Stimulated activated CD8-positive, alpha-beta memory T cell treated with anti-CD3 and anti-CD28 coated beads, Interleukin-7, amount 100 ng/mL, for 24 hours (primary cell): ENCODE measurements at regions not wholly inside any gene's neighbourhood (a gene's known extent, or its start where the extent isn't known, plus 50 kb on each side); places are given as distances from the start of the nearest gene placed in this dataset.

Source experiments
- DNase-seq: peaks from one replicate; pipeline ENCODE4 v3.0.0-alpha.2; 2020; ENCODE audit warnings: low read depth

- no peak for DNase-seq
These were observed 802.5 kb upstream of the B3GALT2 start for GRCh38 chr1:193988885-193989284.

GRCh38 chr1:193979219-193979618, 792.8 kb upstream of the B3GALT2 start:
- no peak for DNase-seq

- no peak for DNase-seq
These were observed 787.9 kb upstream of the B3GALT2 start for GRCh38 chr1:193974286-193974798.

GRCh38 chr1:193973428-193973827, 787.0 kb upstream of the B3GALT2 start:
- no peak for DNase-seq

GRCh38 chr1:193971595-193971994, 785.2 kb upstream of the B3GALT2 start:
- DNase-seq = no peak

- DNase-seq = no peak
These were observed 774.1 kb upstream of the B3GALT2 start for GRCh38 chr1:193960499-193960898.

- DNase-seq = no peak
These were observed 773.6 kb upstream of the B3GALT2 start for GRCh38 chr1:193960040-193960439.

GRCh38 chr1:193957556-193958095, 771.2 kb upstream of the B3GALT2 start:
- DNase-seq = no peak

- DNase-seq = no peak
These were observed 766.5 kb upstream of the B3GALT2 start for GRCh38 chr1:193952778-193953374.

GRCh38 chr1:193951984-193952383, 765.6 kb upstream of the B3GALT2 start:
- no peak for DNase-seq

GRCh38 chr1:193944454-193944853, 758.0 kb upstream of the B3GALT2 start:
- no peak for DNase-seq

GRCh38 chr1:193940176-193940575, 753.8 kb upstream of the B3GALT2 start:
- DNase-seq = no peak

- no peak for DNase-seq
These were observed 753.2 kb upstream of the B3GALT2 start for GRCh38 chr1:193939585-193939984.

- no peak for DNase-seq
These were observed 750.9 kb upstream of the B3GALT2 start for GRCh38 chr1:193937308-193937707.

- DNase-seq = no peak
These were observed 746.6 kb upstream of the B3GALT2 start for GRCh38 chr1:193932979-193933378.

- DNase-seq = no peak
These were observed 744.9 kb upstream of the B3GALT2 start for GRCh38 chr1:193931356-193931755.

GRCh38 chr1:193929374-193930033, 743.1 kb upstream of the B3GALT2 start:
- DNase-seq = no peak

- DNase-seq = no peak
These were observed 741.1 kb upstream of the B3GALT2 start for GRCh38 chr1:193927550-193927949.

- DNase-seq = no peak
These were observed 740.5 kb upstream of the B3GALT2 start for GRCh38 chr1:193926956-193927355.

- no peak for DNase-seq
These were observed 733.4 kb upstream of the B3GALT2 start for GRCh38 chr1:193919827-193920226.

GRCh38 chr1:193916452-193916851, 730.0 kb upstream of the B3GALT2 start:
- DNase-seq = no peak

- no peak for DNase-seq
These were observed 728.5 kb upstream of the B3GALT2 start for GRCh38 chr1:193914871-193915270.

GRCh38 chr1:193909406-193910082, 723.1 kb upstream of the B3GALT2 start:
- no peak for DNase-seq
